ENCODE measurements at regions not wholly inside any gene's neighbourhood (a gene's known extent, or its start where the extent isn't known, plus 50 kb on each side); places are given as distances from the start of the nearest gene placed in this dataset.
"Not testable (repeated sequence)": the region's sequence is repeated elsewhere in the genome, so short reads cannot be mapped to it uniquely, and the experiment has no call there.

- WGBS, 2 donors = 90 to 94% methylated on average over 6 of the region's 6 CpGs
- H3K36me3 ChIP-seq (ENCODE audit: low read depth, missing control alignments) = no peaks in the 10 kb centered on the region
- no peak for DNase-seq
- H3K4me3 ChIP-seq = no peak overlapping the region
- no peaks in the 10 kb centered on the region for H3K9me3 ChIP-seq
- H3K27me3 ChIP-seq = no peaks in the 10 kb centered on the region
- intact Hi-C loops (cut with DNase I; ENCODE audit: low total_unique reads) = no loop called here
- no peaks in the 10 kb centered on the region for H3K4me1 ChIP-seq
- no peak overlapping the region for H3K27ac ChIP-seq
- TF ChIP-seq CTCF (IDR thresholded peaks at IDR 0.05) = no peak
- no peak for TF ChIP-seq POLR2A (IDR thresholded peaks at IDR 0.05)
Measured at GRCh38 chr13:106088085-106088484, 447.4 kb downstream of the EFNB2 start.

- no peak for TF ChIP-seq CTCF (IDR thresholded peaks at IDR 0.05)
- TF ChIP-seq POLR2A (IDR thresholded peaks at IDR 0.05) = no peak
- intact Hi-C loops (cut with DNase I; ENCODE audit: low total_unique reads) = no loop called here
Measured at GRCh38 chr13:106087201-106087600, 448.3 kb downstream of the EFNB2 start.

GRCh38 chr13:106083620-106084350 is 451.7 kb downstream of the EFNB2 start:
- Histone ChIP-seq H3K4me1 (no peaks in the 10 kb centered on the region), H3K36me3 (ENCODE audit: low read depth, missing control alignments) (no peaks in the 10 kb centered on the region), H3K9me3 (no peaks in the 10 kb centered on the region), H3K4me3 (no peak overlapping the region), H3K27me3 (no peaks in the 10 kb centered on the region), H3K27ac (no peak overlapping the region)
- intact Hi-C loops (cut with DNase I; ENCODE audit: low total_unique reads) = no loop called here
- peak; percentile 63 for DNase-seq
- TF ChIP-seq CTCF (IDR thresholded peaks at IDR 0.05) = peak in 2 of 3 experiments; percentile 39 to 49
- TF ChIP-seq POLR2A (IDR thresholded peaks at IDR 0.05) = no peak
- 68 to 69% methylated on average over 3 of the region's 3 CpGs for WGBS, 2 donors

More at GRCh38 chr13:106087201-106087600, 448.3 kb downstream of the EFNB2 start:
- Histone ChIP-seq H3K4me3 (no peak overlapping the region), H3K36me3 (ENCODE audit: low read depth, missing control alignments) (no peaks in the 10 kb centered on the region), H3K9me3 (no peaks in the 10 kb centered on the region), H3K4me1 (no peaks in the 10 kb centered on the region), H3K27ac (no peak overlapping the region), H3K27me3 (no peaks in the 10 kb centered on the region)
- DNase-seq = no peak
- WGBS, 2 donors = 93 to 96% methylated on average over 10 of the region's 10 CpGs

- H3K36me3 ChIP-seq (ENCODE audit: low read depth, missing control alignments); DNase-seq; H3K9me3 ChIP-seq; intact Hi-C loops (cut with DNase I; ENCODE audit: low total_unique reads); H3K4me1 ChIP-seq; H3K27me3 ChIP-seq; H3K4me3 ChIP-seq; H3K27ac ChIP-seq: not testable (repeated sequence)
- 98 to 99% methylated on average over 6 of the region's 6 CpGs for WGBS, 2 donors
Measured at GRCh38 chr13:106081221-106081620, 454.2 kb downstream of the EFNB2 start.

- TF ChIP-seq CTCF (IDR thresholded peaks at IDR 0.05) = no peak
- no peak for TF ChIP-seq POLR2A (IDR thresholded peaks at IDR 0.05)
- H3K27ac ChIP-seq = no peak overlapping the region
- H3K4me1 ChIP-seq = no peaks in the 10 kb centered on the region
- no peaks in the 10 kb centered on the region for H3K27me3 ChIP-seq
- H3K9me3 ChIP-seq = no peaks in the 10 kb centered on the region
- H3K36me3 ChIP-seq (ENCODE audit: low read depth, missing control alignments) = no peaks in the 10 kb centered on the region
- H3K4me3 ChIP-seq = no peak overlapping the region
- intact Hi-C loops (cut with DNase I; ENCODE audit: low total_unique reads) = no loop called here
- DNase-seq = no peak
- 52 to 56% methylated on average over 1 of the region's 1 CpG for WGBS, 2 donors
Measured at GRCh38 chr13:106078191-106078590, 457.3 kb downstream of the EFNB2 start.
